Smooth muscle cell (in vitro differentiated cells): ENCODE measurements at regions not wholly inside any gene's neighbourhood (a gene's known extent, or its start where the extent isn't known, plus 50 kb on each side); places are given as distances from the start of the nearest gene placed in this dataset.

Experiments used
- DNase-seq: peaks from one replicate; lab custom pipeline; 2025; ENCODE audit not compliant: unreplicated experiment; lab: John Stamatoyannopoulos, UW
- H2AFZ ChIP-seq: fragments of 200-600 bp; sonication (generic); 2 replicates; pipeline ENCODE4 v1.6.0; 2016; ENCODE audit warnings: antibody characterized with exemption, low read depth, mild to moderate bottlenecking
- H3F3A ChIP-seq: fragments of 200-600 bp; sonication (generic); 2 replicates; pipeline ENCODE4 v1.6.0; 2017; ENCODE audit warnings: antibody characterized with exemption, low read depth
- H3K27ac ChIP-seq: fragments of 200-600 bp; sonication (generic); 2 replicates; pipeline ENCODE4 v1.5.1; 2016; ENCODE audit warnings: low read depth, mild to moderate bottlenecking
- H3K27me3 ChIP-seq: fragments of 200-600 bp; sonication (generic); 2 replicates; pipeline ENCODE4 v1.6.1; 2016; ENCODE audit warnings: low read depth, mild to moderate bottlenecking
- H3K36me3 ChIP-seq: fragments of 200-600 bp; sonication (generic); 2 replicates; pipeline ENCODE4 v1.5.1; 2016; ENCODE audit warnings: low read depth
- H3K4me1 ChIP-seq: fragments of 200-600 bp; sonication (generic); 2 replicates; pipeline ENCODE4 v1.5.1; 2016; ENCODE audit warnings: low read depth
- H3K4me2 ChIP-seq: fragments of 200-600 bp; sonication (generic); 2 replicates; pipeline ENCODE4 v1.6.0; 2016; ENCODE audit warnings: mild to moderate bottlenecking
- H3K4me3 ChIP-seq: fragments of 200-600 bp; sonication (generic); 2 replicates; pipeline ENCODE4 v1.5.1; 2016; ENCODE audit warnings: mild to moderate bottlenecking
- H3K79me2 ChIP-seq: fragments of 200-600 bp; sonication (generic); 2 replicates; pipeline ENCODE4 v1.6.0; 2016; ENCODE audit warnings: low read depth, mild to moderate bottlenecking
- H3K9ac ChIP-seq: fragments of 200-600 bp; sonication (generic); 2 replicates; pipeline ENCODE4 v1.6.0; 2016; ENCODE audit warnings: low read depth
- H3K9me3 ChIP-seq: fragments of 200-600 bp; sonication (generic); replicated peaks from 2 replicates; pipeline ENCODE4 v1.5.1; 2016; ENCODE audit warnings: low read depth
- H4K20me1 ChIP-seq: fragments of 200-600 bp; sonication (generic); 2 replicates; pipeline ENCODE4 v1.6.0; 2016; ENCODE audit warnings: low read depth
- WGBS: methylation state at CpG from one replicate; pipeline ENCODE4 v1.1.7; 2016; ENCODE audit warnings: low lambda C conversion rate; 5-methylcytosine and 5-hydroxymethylcytosine counted together
- TF ChIP-seq, protein P1 (sequence below): fragments of 200-600 bp; sonication (generic); IDR thresholded peaks from 2 replicates; pipeline ENCODE4 v1.5.1; 2017; ENCODE audit warnings: borderline replicate concordance, mild to moderate bottlenecking, antibody characterized with exemption; ENCODE audit not compliant: insufficient read depth, poor library complexity, severe bottlenecking

DNA sequence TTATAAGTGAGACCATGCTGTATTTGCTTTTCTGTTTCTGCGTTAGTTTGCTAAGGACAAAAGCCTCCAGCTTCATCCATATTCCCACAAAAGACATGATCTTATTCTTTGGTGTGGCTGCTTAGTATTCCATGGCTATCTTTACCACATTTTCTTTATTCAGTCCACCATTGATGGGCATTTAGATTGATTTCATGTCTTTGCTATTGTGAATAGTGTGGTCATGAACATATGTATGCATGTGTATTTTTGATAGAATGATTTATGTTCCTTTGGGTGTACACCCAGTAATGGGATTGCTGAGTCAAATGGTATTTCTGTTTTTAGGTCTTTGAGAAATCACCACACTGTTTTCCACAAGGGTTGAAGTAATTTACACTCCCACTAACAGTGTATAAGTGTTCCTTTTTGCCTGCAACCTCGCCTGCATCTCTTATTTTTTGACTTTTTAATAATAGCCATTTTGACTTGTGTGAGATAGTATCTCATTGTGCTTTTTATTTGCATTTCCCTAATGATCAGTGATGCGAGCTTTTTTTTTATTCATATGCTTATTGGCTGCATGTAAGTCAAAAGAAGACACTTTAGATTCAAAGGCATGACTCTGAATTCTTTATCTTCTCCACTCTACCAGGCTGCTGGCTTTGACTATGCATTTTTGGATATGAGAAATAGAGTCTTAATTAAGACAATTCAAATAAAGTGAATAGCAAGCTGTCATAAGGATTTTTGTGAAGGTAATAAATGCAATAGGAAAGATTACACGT, 183.3 kb upstream of the SYNPR start:
- 83% methylated on average over 4 of the region's 4 CpGs for WGBS
- Histone ChIP-seq H3K4me1 (peaks cover 11% of the 10 kb centered on the region), H3K4me3 (no peak overlapping the region), H3K27ac (no peak overlapping the region), H3K9me3 (no peaks in the 10 kb centered on the region), H3F3A (no peaks in the 10 kb centered on the region), H4K20me1 (no peaks in the 10 kb centered on the region), H3K36me3 (no peaks in the 10 kb centered on the region), H3K4me2 (no peak overlapping the region), H2AFZ (no peak overlapping the region), H3K9ac (no peak overlapping the region), H3K79me2 (no peaks in the 10 kb centered on the region), H3K27me3 (peaks cover 72% of the 10 kb centered on the region)
- TF ChIP-seq, protein P1, sequence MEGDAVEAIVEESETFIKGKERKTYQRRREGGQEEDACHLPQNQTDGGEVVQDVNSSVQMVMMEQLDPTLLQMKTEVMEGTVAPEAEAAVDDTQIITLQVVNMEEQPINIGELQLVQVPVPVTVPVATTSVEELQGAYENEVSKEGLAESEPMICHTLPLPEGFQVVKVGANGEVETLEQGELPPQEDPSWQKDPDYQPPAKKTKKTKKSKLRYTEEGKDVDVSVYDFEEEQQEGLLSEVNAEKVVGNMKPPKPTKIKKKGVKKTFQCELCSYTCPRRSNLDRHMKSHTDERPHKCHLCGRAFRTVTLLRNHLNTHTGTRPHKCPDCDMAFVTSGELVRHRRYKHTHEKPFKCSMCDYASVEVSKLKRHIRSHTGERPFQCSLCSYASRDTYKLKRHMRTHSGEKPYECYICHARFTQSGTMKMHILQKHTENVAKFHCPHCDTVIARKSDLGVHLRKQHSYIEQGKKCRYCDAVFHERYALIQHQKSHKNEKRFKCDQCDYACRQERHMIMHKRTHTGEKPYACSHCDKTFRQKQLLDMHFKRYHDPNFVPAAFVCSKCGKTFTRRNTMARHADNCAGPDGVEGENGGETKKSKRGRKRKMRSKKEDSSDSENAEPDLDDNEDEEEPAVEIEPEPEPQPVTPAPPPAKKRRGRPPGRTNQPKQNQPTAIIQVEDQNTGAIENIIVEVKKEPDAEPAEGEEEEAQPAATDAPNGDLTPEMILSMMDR, result no peak
- DNase-seq, result no peak

DNA sequence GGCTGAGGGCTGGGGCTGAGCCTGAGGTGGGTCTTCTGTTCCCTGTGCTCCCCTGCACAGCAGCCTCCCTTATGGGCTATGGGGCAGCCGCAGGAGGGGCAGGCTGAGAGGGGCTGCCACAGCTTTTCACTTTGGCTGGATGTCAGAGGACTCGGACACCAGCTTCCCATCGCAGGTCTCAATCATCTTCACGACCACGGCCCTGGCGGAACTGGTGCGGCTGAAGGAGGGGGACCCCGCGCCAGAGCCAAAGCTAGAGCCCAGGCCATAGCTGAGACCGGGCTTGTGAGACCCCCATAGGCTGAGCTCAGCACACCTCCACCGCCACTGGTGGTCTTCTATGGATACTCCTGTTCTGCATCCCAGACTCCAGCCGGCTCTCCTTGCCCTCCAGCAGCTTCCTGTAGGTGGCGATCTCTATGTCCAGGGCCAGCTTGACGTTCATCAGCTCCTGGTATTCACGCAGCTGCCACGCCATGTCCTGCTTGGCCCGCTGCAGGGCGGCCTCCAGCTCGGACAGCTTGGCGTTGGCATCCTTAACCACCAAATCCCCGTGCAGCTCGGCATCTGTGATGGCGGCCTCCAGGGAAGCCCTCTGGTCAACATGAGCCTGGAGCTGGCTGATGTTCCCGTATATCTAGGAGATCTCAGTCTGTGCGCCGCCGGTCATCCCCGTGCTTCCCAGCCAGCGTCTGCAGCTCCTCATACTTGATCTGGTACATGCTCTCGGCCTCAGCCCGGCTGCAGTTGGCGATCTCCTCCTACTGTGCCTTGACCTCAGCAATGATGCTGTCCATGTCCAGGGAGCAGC, 181.7 kb upstream of the SYNPR start:
- peaks cover 86% of the 10 kb centered on the region for H3K27me3 ChIP-seq
- H4K20me1 ChIP-seq, result no peaks in the 10 kb centered on the region
- no peak for DNase-seq
- no peaks in the 10 kb centered on the region for H3K36me3 ChIP-seq
- no peak overlapping the region for H2AFZ ChIP-seq
- no peak overlapping the region for H3K27ac ChIP-seq
- H3K9me3 ChIP-seq, result no peaks in the 10 kb centered on the region
- 91% methylated on average over 32 of the region's 32 CpGs for WGBS
- no peak overlapping the region for H3K4me2 ChIP-seq
- no peaks in the 10 kb centered on the region for H3K79me2 ChIP-seq
- no peak overlapping the region for H3K9ac ChIP-seq
- H3F3A ChIP-seq, result no peaks in the 10 kb centered on the region
- TF ChIP-seq, protein P1, result no peak
- H3K4me3 ChIP-seq, result no peak overlapping the region
- peaks cover 7% of the 10 kb centered on the region for H3K4me1 ChIP-seq

GRCh38 chr3:63097396-63097795, 180.7 kb upstream of the SYNPR start:
- Histone ChIP-seq H3K27ac (no peak overlapping the region), H3K4me2 (no peak overlapping the region), H3K36me3 (no peaks in the 10 kb centered on the region), H3K9me3 (no peaks in the 10 kb centered on the region), H3K9ac (no peak overlapping the region), H3K4me3 (no peak overlapping the region), H3K27me3 (peaks cover 86% of the 10 kb centered on the region), H4K20me1 (no peaks in the 10 kb centered on the region), H3F3A (no peaks in the 10 kb centered on the region), H3K4me1 (peaks cover 3% of the 10 kb centered on the region), H3K79me2 (no peaks in the 10 kb centered on the region), H2AFZ (no peak overlapping the region)
- TF ChIP-seq, protein P1, result no peak
- DNase-seq, result no peak
- WGBS, result 98% methylated on average over 11 of the region's 11 CpGs
